Neural crest cell (in vitro differentiated cells): ENCODE measurements at regions not wholly inside any gene's neighbourhood (a gene's known extent, or its start where the extent isn't known, plus 50 kb on each side); places are given as distances from the start of the nearest gene placed in this dataset.

Source experiments
- DNase-seq: peaks from one replicate; pipeline ENCODE4 v3.0.0; 2021; ENCODE audit warnings: low read depth, mixed read lengths, low spot score
- H3K27ac Mint-ChIP-seq: one replicate; pipeline ENCODE4 v1.8.0; 2021; ENCODE audit warnings: mild to moderate bottlenecking, mixed read lengths; ENCODE audit not compliant: unreplicated experiment
- H3K27me3 Mint-ChIP-seq: 2 replicates; pipeline ENCODE4 v1.8.0; 2021; ENCODE audit warnings: low read depth, mild to moderate bottlenecking, mixed read lengths
- H3K36me3 Mint-ChIP-seq: 2 replicates; pipeline ENCODE4 v1.8.0; 2021; ENCODE audit warnings: low read depth, mild to moderate bottlenecking, mixed read lengths
- H3K4me1 Mint-ChIP-seq: 2 replicates; pipeline ENCODE4 v1.8.0; 2021; ENCODE audit warnings: mixed read lengths
- H3K4me3 Mint-ChIP-seq: one replicate; pipeline ENCODE4 v1.8.0; 2021; ENCODE audit warnings: mild to moderate bottlenecking, mixed read lengths
- H3K9me3 Mint-ChIP-seq: 2 replicates; pipeline ENCODE4 v1.8.0; 2021; ENCODE audit warnings: mixed read lengths
- TF ChIP-seq, protein P1 (sequence below): fragments of 200-600 bp; sonication (generic); conservative IDR thresholded peaks from 2 replicates; pipeline ENCODE4 v1.5.0; 2021; ENCODE audit warnings: antibody characterized with exemption, mild to moderate bottlenecking

DNA sequence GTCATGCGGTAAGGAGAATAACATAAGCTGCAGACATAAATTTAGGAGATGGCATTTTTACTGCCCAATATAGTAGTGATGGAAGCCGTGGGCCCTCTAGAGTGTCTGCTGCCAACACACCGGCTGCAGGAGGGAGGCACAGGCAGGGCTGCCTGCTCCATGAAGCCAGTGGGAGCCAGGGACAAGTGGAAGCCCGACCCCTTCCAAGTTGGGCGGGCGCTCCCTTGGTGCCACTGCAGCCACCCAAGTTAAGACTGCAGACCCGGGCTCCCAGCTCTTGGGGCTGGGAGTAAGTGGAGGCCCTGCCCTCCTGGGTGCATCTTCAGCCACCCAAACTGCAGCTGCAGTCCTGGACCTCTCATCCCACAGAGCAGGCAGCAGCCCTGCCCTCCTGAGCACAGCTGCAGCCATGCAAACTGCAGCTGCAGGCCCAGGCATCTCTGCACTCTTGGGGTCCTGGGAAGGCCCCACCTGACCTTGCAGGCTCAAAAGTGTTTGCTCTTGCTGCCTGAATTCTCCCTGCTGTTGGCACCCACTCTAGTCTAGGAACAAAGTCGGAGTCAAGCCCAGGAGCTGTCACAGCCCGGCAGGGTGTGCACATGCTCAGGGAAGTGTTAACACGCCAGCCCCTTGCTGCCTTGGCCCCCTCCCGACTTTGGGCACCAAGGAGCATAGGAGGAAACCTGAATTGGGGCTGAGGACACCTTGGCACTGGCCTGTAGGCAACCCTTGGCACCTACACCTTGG is 437.2 kb upstream of the PRMT6 start:
- no peaks in the 10 kb centered on the region for H3K36me3 Mint-ChIP-seq
- no peaks in the 10 kb centered on the region for H3K4me1 Mint-ChIP-seq
- no peak for DNase-seq
- no peak overlapping the region for H3K27ac Mint-ChIP-seq
- TF ChIP-seq, protein P1, sequence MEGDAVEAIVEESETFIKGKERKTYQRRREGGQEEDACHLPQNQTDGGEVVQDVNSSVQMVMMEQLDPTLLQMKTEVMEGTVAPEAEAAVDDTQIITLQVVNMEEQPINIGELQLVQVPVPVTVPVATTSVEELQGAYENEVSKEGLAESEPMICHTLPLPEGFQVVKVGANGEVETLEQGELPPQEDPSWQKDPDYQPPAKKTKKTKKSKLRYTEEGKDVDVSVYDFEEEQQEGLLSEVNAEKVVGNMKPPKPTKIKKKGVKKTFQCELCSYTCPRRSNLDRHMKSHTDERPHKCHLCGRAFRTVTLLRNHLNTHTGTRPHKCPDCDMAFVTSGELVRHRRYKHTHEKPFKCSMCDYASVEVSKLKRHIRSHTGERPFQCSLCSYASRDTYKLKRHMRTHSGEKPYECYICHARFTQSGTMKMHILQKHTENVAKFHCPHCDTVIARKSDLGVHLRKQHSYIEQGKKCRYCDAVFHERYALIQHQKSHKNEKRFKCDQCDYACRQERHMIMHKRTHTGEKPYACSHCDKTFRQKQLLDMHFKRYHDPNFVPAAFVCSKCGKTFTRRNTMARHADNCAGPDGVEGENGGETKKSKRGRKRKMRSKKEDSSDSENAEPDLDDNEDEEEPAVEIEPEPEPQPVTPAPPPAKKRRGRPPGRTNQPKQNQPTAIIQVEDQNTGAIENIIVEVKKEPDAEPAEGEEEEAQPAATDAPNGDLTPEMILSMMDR, result no peak
- H3K4me3 Mint-ChIP-seq, result no peak overlapping the region
- H3K27me3 Mint-ChIP-seq, result no peaks in the 10 kb centered on the region
- peaks cover 3% of the 10 kb centered on the region for H3K9me3 Mint-ChIP-seq

DNA sequence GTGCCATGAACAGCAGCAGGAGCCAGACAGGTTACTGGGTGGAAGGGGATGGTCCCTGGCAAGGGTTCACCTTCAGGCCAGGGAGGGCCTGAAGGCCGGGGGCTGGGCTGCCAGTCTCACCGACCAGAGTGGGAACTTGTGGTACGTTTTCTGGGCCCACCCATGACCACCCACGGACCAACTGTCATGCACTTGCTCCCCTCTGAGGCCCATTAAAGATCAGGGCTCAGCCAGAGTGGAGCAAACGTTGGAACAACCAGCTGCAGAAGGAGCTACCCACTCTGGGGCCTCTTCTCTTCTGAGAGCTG is 436.7 kb upstream of the PRMT6 start:
- no peak overlapping the region for H3K27ac Mint-ChIP-seq
- H3K27me3 Mint-ChIP-seq, result no peaks in the 10 kb centered on the region
- H3K9me3 Mint-ChIP-seq, result peaks cover 3% of the 10 kb centered on the region
- DNase-seq, result no peak
- no peaks in the 10 kb centered on the region for H3K4me1 Mint-ChIP-seq
- TF ChIP-seq, protein P1, result no peak
- no peak overlapping the region for H3K4me3 Mint-ChIP-seq
- H3K36me3 Mint-ChIP-seq, result no peaks in the 10 kb centered on the region

DNA sequence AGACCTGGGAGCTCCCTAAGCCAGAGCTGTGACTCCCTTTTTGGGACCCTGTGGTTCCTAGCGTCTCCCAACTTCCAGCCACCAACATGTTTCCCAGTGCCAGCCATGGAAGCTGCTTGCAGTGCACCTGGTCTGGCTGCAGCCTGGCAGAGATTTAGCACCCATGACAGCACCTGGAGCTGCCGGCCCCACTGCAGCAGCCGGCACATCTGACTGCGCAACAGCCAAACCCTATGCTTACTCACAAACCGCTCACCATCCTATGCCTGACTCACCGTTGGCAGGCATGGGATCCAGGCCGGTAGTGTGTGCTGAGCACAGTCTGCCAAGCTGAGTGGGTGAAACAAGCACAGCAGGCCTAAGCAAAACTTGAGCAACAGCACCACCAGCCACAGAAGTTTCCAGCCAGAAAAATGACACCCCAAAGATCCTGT is 435.9 kb upstream of the PRMT6 start:
- Mint-ChIP-seq H3K4me1 (no peaks in the 10 kb centered on the region), H3K9me3 (peaks cover 3% of the 10 kb centered on the region), H3K36me3 (no peaks in the 10 kb centered on the region), H3K4me3 (no peak overlapping the region), H3K27me3 (no peaks in the 10 kb centered on the region), H3K27ac (no peak overlapping the region)
- TF ChIP-seq, protein P1, result no peak
- DNase-seq, result no peak

DNA sequence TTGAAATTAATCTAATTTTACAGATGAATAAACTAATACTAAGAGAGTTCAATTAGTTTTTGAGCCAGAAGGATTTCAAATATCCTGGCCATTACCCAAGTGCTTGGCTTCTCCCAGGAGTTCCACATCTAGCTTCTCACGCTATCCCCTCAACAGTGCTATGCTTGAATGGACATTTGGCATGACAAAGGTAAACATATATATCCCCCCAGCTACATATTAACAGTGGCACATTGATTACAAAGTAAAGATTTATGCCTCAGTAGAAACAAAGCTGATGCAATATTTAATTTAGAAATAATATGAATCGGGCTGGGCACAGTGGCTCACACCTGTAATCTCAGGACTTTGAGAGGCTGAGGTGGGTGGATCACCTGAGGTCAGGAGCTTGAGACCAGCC is 434.6 kb upstream of the PRMT6 start:
- Mint-ChIP-seq H3K27me3 (no peaks in the 10 kb centered on the region), H3K9me3 (peaks cover 7% of the 10 kb centered on the region), H3K27ac (no peak overlapping the region), H3K4me3 (no peak overlapping the region), H3K4me1 (no peaks in the 10 kb centered on the region), H3K36me3 (no peaks in the 10 kb centered on the region)
- no peak for DNase-seq
- TF ChIP-seq, protein P1, result no peak

DNA sequence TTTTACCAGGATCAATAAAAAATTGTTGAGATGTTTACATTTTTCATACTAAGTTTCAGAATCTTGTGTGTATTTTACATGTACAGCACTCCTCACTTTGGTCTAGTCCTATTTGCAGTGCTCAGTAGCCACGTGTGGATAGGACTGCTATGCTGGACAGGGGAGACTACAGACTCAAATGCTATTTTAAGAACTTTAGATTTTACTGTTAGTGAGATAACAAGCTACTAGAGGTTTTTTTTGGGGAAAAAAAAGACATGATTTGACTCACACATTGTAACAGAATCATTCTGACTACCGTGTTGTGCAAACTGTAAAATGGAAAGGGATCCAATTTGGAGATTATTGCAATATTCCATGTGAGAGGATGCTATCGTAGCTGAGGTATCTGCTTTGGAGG is 418.9 kb upstream of the PRMT6 start:
- DNase-seq, result no peak
- Mint-ChIP-seq H3K4me1 (no peaks in the 10 kb centered on the region), H3K4me3 (no peak overlapping the region), H3K36me3 (no peaks in the 10 kb centered on the region), H3K9me3 (no peaks in the 10 kb centered on the region), H3K27ac (no peak overlapping the region), H3K27me3 (no peaks in the 10 kb centered on the region)
- TF ChIP-seq, protein P1, result no peak
